H1 (cell line): ENCODE measurements at regions not wholly inside any gene's neighbourhood (a gene's known extent, or its start where the extent isn't known, plus 50 kb on each side); places are given as distances from the start of the nearest gene placed in this dataset.

ENCODE experiments used
- CTCF ChIA-PET: fragments of 300-600 bp; sonication (Branson Sonifier 250); formaldehyde crosslinking; loops from one replicate; lab custom pipeline; 2021; ENCODE audit not compliant: partially characterized antibody; lab: Charles Lee
- POLR2A ChIA-PET: fragments of 300-600 bp; sonication (Branson Sonifier 250); formaldehyde crosslinking; loops from one replicate; lab custom pipeline; 2021; ENCODE audit warnings: inconsistent platforms; ENCODE audit not compliant: partially characterized antibody; lab: Charles Lee
- DNase-seq, 2 experiments: peaks; one replicate each; pipeline versions ENCODE4 v3.0.0 to v3.0.0-alpha.2; 2010 to 2022; ENCODE audit warnings: low spot score in 2 of 2, low read depth in 1 of 2, mixed read lengths in 1 of 2
- FAIRE-seq: peaks from 2 replicates; lab custom pipeline; 2011; peaks lifted over from hg19 to GRCh38; lab: Jason Lieb, UNC
- H2AFZ ChIP-seq: 2 replicates; pipeline ENCODE4 v1.8.1; 2012; ENCODE audit warnings: low read length, inconsistent platforms
- H2AK5ac ChIP-seq: 2 replicates; pipeline ENCODE4 v1.6.1; 2013; ENCODE audit warnings: low read depth, low read length
- H2BK120ac ChIP-seq: replicated peaks from 2 replicates; pipeline ENCODE3; 2013; ENCODE audit warnings: low read depth, low read length, inconsistent platforms
- H2BK12ac ChIP-seq: 2 replicates; pipeline ENCODE4 v1.6.1; 2013; ENCODE audit warnings: low read depth, low read length
- H2BK15ac ChIP-seq: 2 replicates; pipeline ENCODE4 v1.6.1; 2013; ENCODE audit warnings: low read length
- H2BK20ac ChIP-seq: 2 replicates; pipeline ENCODE4 v1.6.1; 2013; ENCODE audit warnings: low read length
- H2BK5ac ChIP-seq: 2 replicates; pipeline ENCODE4 v1.6.1; 2013; ENCODE audit warnings: low read depth, low read length
- H3K14ac ChIP-seq: 2 replicates; pipeline ENCODE4 v1.6.1; 2013; ENCODE audit warnings: inconsistent platforms; ENCODE audit not compliant: insufficient read length
- H3K18ac ChIP-seq: 2 replicates; pipeline ENCODE4 v1.6.1; 2013; ENCODE audit warnings: low read length; ENCODE audit errors: extremely low read depth
- H3K23ac ChIP-seq: 2 replicates; pipeline ENCODE4 v1.6.1; 2013; ENCODE audit warnings: inconsistent platforms; ENCODE audit not compliant: insufficient read length
- H3K23me2 ChIP-seq: 2 replicates; pipeline ENCODE4 v1.6.1; 2013; ENCODE audit warnings: low read depth, low read length
- H3K27ac ChIP-seq: 2 replicates; pipeline ENCODE4 v1.6.1; 2011; ENCODE audit warnings: low read depth, low read length, inconsistent platforms
- H3K27me3 ChIP-seq, 4 experiments: replicated peaks in 1 of 4; 1 replicate in 1 of 4; 2 replicates in 3 of 4; pipeline versions ENCODE4 v1.6.1 to v1.8.1; 2011 to 2013; ENCODE audit warnings: low read length in 3 of 4, mild to moderate bottlenecking in 3 of 4, inconsistent platforms in 2 of 4, mixed read lengths in 2 of 4, moderate library complexity in 1 of 4; ENCODE audit not compliant: control insufficient read depth in 3 of 4, insufficient read depth in 3 of 4; ENCODE audit errors: extremely low read depth in 1 of 4
- H3K36me3 ChIP-seq, 4 experiments: 2 replicates each; pipeline versions ENCODE4 v1.6.1 to v1.8.1; 2011 to 2013; ENCODE audit warnings: mild to moderate bottlenecking in 4 of 4, low read length in 3 of 4, moderate library complexity in 2 of 4, control low read depth in 1 of 4, inconsistent platforms in 1 of 4; ENCODE audit not compliant: insufficient read depth in 4 of 4, control insufficient read depth in 2 of 4
- H3K4ac ChIP-seq: replicated peaks from 2 replicates; pipeline ENCODE3; 2013; ENCODE audit warnings: low read length, low read depth, mixed read lengths, inconsistent platforms; ENCODE audit not compliant: insufficient read length
- H3K4me1 ChIP-seq, 4 experiments: replicated peaks in 1 of 4; 1 replicate in 1 of 4; 2 replicates in 3 of 4; pipeline versions ENCODE4 v1.6.1 to v1.8.1; 2011 to 2013; ENCODE audit warnings: low read length in 3 of 4, inconsistent platforms in 2 of 4, mixed read lengths in 1 of 4; ENCODE audit not compliant: insufficient read depth in 4 of 4, control insufficient read depth in 3 of 4
- H3K4me2 ChIP-seq, 2 experiments: 2 replicates each; pipeline versions ENCODE4 v1.6.1 to v1.8.1; 2011 to 2013; ENCODE audit warnings: low read depth in 2 of 2, low read length in 2 of 2, control low read depth in 1 of 2, inconsistent platforms in 1 of 2, mild to moderate bottlenecking in 1 of 2; ENCODE audit not compliant: insufficient read depth in 1 of 2
- H3K4me3 ChIP-seq, 4 experiments: fragments of 200-600, 300-600 bp in 1 of 4; sonication (generic), shearing (Covaris generic), sonication (Bioruptor Twin) in 1 of 4; 2 replicates each; pipeline versions ENCODE4 v1.5.1 to v1.8.1; 2011 to 2016; ENCODE audit warnings: low read length in 4 of 4, low read depth in 3 of 4, control low read depth in 2 of 4, inconsistent platforms in 2 of 4, mild to moderate bottlenecking in 2 of 4, mixed read lengths in 1 of 4, moderate library complexity in 1 of 4; ENCODE audit not compliant: insufficient read depth in 2 of 4; ENCODE audit errors: extremely low read depth in 1 of 4
- H3K56ac ChIP-seq: replicated peaks from 2 replicates; pipeline ENCODE3; 2013; ENCODE audit warnings: low read depth, mild to moderate bottlenecking, mixed read lengths, low read length, inconsistent platforms; ENCODE audit not compliant: insufficient read length
- H3K79me1 ChIP-seq: 2 replicates; pipeline ENCODE4 v1.6.1; 2013; ENCODE audit warnings: low read depth, low read length, control low read depth
- H3K79me2 ChIP-seq, 2 experiments: 2 replicates each; pipeline versions ENCODE4 v1.6.1 to v1.8.1; 2012 to 2013; ENCODE audit warnings: low read length in 2 of 2, mild to moderate bottlenecking in 2 of 2, inconsistent platforms in 1 of 2; ENCODE audit not compliant: insufficient read depth in 2 of 2, control insufficient read depth in 1 of 2
- H3K9ac ChIP-seq, 4 experiments: replicated peaks in 1 of 4; 1 replicate in 1 of 4; 2 replicates in 3 of 4; pipeline versions ENCODE4 v1.6.1 to v1.8.1; 2011 to 2013; ENCODE audit warnings: low read depth in 3 of 4, low read length in 3 of 4, control low read depth in 2 of 4, mild to moderate bottlenecking in 2 of 4, moderate library complexity in 2 of 4, inconsistent platforms in 1 of 4; ENCODE audit errors: extremely low read depth in 1 of 4
- H3K9me3 ChIP-seq, 2 experiments: 2 replicates each; pipeline versions ENCODE4 v1.6.1 to v1.8.1; 2012 to 2013; ENCODE audit warnings: mild to moderate bottlenecking in 2 of 2, moderate library complexity in 2 of 2, control low read depth in 1 of 2, inconsistent platforms in 1 of 2, low read depth in 1 of 2, low read length in 1 of 2, mixed read lengths in 1 of 2; ENCODE audit not compliant: insufficient read depth in 2 of 2
- H4K20me1 ChIP-seq, 2 experiments: replicated peaks in 1 of 2; 2 replicates each; pipeline versions ENCODE3 to v1.8.1; 2011 to 2013; ENCODE audit warnings: inconsistent platforms in 2 of 2, low read length in 2 of 2, mild to moderate bottlenecking in 1 of 2; ENCODE audit not compliant: insufficient read depth in 2 of 2, control insufficient read depth in 1 of 2
- H4K5ac ChIP-seq: 2 replicates; pipeline ENCODE4 v1.6.1; 2013; ENCODE audit warnings: low read length, low read depth, mixed read lengths, inconsistent platforms; ENCODE audit not compliant: insufficient read length
- H4K8ac ChIP-seq: 2 replicates; pipeline ENCODE4 v1.8.0; 2013; ENCODE audit warnings: mild to moderate bottlenecking, moderate library complexity, low read length, inconsistent platforms; ENCODE audit not compliant: insufficient read depth; ENCODE audit errors: extremely low read depth
- H4K91ac ChIP-seq: replicated peaks from 2 replicates; pipeline ENCODE3; 2013; ENCODE audit warnings: low read length, mixed read lengths, inconsistent platforms; ENCODE audit not compliant: insufficient read length
- CREB1 ChIP-seq: IDR thresholded peaks from 2 replicates; pipeline ENCODE4 v1.6.1; 2012; ENCODE audit warnings: inconsistent platforms
- EP300 ChIP-seq, 2 experiments: IDR thresholded peaks; 1 replicate in 1 of 2; 2 replicates in 1 of 2; pipeline ENCODE4 v1.6.1; 2011 to 2012; ENCODE audit warnings: low read depth in 2 of 2, low read length in 2 of 2, mild to moderate bottlenecking in 2 of 2, borderline replicate concordance in 1 of 2, inconsistent platforms in 1 of 2, moderate library complexity in 1 of 2
- EZH2 ChIP-seq: fragments of 200-600 bp; sonication (generic); IDR thresholded peaks from 2 replicates; pipeline ENCODE4 v1.7.1; 2012; ENCODE audit warnings: low read depth, mild to moderate bottlenecking, moderate library complexity, low read length, inconsistent platforms; ENCODE audit not compliant: severe bottlenecking
- KDM5A ChIP-seq: fragments of 200-600 bp; IDR thresholded peaks from 2 replicates; pipeline ENCODE4 v1.7.1; 2012; ENCODE audit warnings: mild to moderate bottlenecking, low read length, inconsistent platforms, mixed read lengths
- NRF1 ChIP-seq: IDR thresholded peaks from 2 replicates; pipeline ENCODE4 v1.6.1; 2011; ENCODE audit warnings: mild to moderate bottlenecking, low read depth, low read length, improper control_type of control experiment
- PHF8 ChIP-seq: fragments of 200-600 bp; sonication (generic); conservative IDR thresholded peaks from 2 replicates; pipeline ENCODE4 v1.7.1; 2012; ENCODE audit warnings: low read depth, mild to moderate bottlenecking, inconsistent platforms, low read length, moderate library complexity
- POLR2AphosphoS5 ChIP-seq: IDR thresholded peaks from 2 replicates; pipeline ENCODE4 v1.6.1; 2011; ENCODE audit warnings: low read depth, low read length
- RFX5 ChIP-seq: IDR thresholded peaks from 2 replicates; pipeline ENCODE4 v1.6.1; 2011; ENCODE audit warnings: low read depth, low read length, improper control_type of control experiment, borderline replicate concordance
- RNF2 ChIP-seq: fragments of 200-900, 300-1000 bp; sonication (generic); IDR thresholded peaks from 2 replicates; pipeline ENCODE4 v1.7.1; 2016; ENCODE audit warnings: borderline replicate concordance, low read depth, mild to moderate bottlenecking, antibody characterized with exemption, low read length; ENCODE audit not compliant: poor library complexity, severe bottlenecking; ENCODE audit errors: missing control alignments
- SAP30 ChIP-seq: fragments of 300-600 bp; sonication (generic); IDR thresholded peaks from 2 replicates; pipeline ENCODE4 v1.7.1; 2012; ENCODE audit warnings: low read length, moderate library complexity, mild to moderate bottlenecking, inconsistent platforms; ENCODE audit not compliant: insufficient read depth, insufficient replicate concordance
- SP1 ChIP-seq: IDR thresholded peaks from 2 replicates; pipeline ENCODE4 v1.6.1; 2011; ENCODE audit warnings: low read depth, low read length
- WGBS, 2 experiments: shearing (Covaris generic) in 1 of 2; methylation state at CpG; one replicate each; pipeline versions ENCODE4 v1.1.6 to v1.1.7; 2013 to 2015; ENCODE audit warnings: low lambda C conversion rate in 2 of 2, mixed read lengths in 2 of 2, inconsistent platforms in 1 of 2, low coverage in 1 of 2, missing lambda C conversion rate in 1 of 2; ENCODE audit not compliant: insufficient replicate concordance in 2 of 2, insufficient coverage in 1 of 2, insufficient read length in 1 of 2; ENCODE audit errors: extremely low coverage in 1 of 2, missing lambda C conversion rate in 1 of 2; 5-methylcytosine and 5-hydroxymethylcytosine counted together
- TF ChIP-seq, protein P1 (sequence below): IDR thresholded peaks from 2 replicates; pipeline ENCODE4 v1.6.1; 2012; ENCODE audit warnings: low read length, inconsistent platforms

DNA sequence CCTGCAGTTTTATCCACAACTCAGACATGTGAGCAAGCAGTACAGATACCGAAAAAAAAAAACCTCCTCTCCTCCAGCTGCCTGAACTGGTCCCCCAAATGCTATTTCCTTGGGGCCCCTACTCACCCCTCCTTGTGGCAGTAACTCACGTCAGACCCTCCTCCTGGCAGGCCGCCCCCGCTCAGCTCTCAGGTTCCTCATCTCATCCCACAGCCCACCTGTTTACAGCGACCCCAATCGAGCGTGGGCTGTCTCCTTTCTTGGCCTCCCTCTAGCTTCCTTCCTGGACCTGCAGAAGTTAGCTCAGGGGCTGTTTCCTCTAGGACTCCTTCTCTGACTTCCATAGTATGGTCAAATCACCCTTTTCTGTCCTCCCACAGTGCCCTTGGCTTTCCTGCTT lies 455.3 kb downstream of the BCL11B start:
- H3K4me2 ChIP-seq = no peak overlapping the region
- DNase-seq (no peak), FAIRE-seq (no peak)
- no peaks in the 10 kb centered on the region for H3K79me1 ChIP-seq
- no peak overlapping the region for H3K9ac ChIP-seq
- no peak overlapping the region for H4K5ac ChIP-seq
- ChIA-PET CTCF (interaction anchor here (1.8 kb wide), 1 partner anchor 450 kb away, joined by 5 read pairs; no protein-coding TSS in a partner anchor), POLR2A (no interaction called here)
- no peaks in the 10 kb centered on the region; a peak in 1 of 7 replicates for H3K27me3 ChIP-seq
- no peaks in the 10 kb centered on the region for H3K23me2 ChIP-seq
- H3K4me3 ChIP-seq = no peak overlapping the region
- no peak overlapping the region for H4K8ac ChIP-seq
- H2BK15ac ChIP-seq = peak overlapping the region; percentile 1; the same call in 1 of the 2 replicates
- no peaks in the 10 kb centered on the region for H3K36me3 ChIP-seq
- H3K27ac ChIP-seq = no peak overlapping the region
- H2AFZ ChIP-seq = no peak overlapping the region
- H2BK120ac ChIP-seq = no peak overlapping the region
- no peaks in the 10 kb centered on the region for H3K79me2 ChIP-seq
- no peak overlapping the region for H3K23ac ChIP-seq
- H3K18ac ChIP-seq = no peak overlapping the region
- no peaks in the 10 kb centered on the region for H4K20me1 ChIP-seq
- WGBS, 2 experiments = 74% methylated on average over 6 of the region's 7 CpGs; no CpG with 5 or more reads in 1 of the 2 experiments
- H3K9me3 ChIP-seq = no peaks in the 10 kb centered on the region
- 0 out of 2 replicates have a peak overlapping the region, but pooled peaks have one; percentile 76 for H2BK5ac ChIP-seq
- H3K4me1 ChIP-seq = peaks cover 0 to 21% (median 19%) of the 10 kb centered on the region in 4 experiments
- H4K91ac ChIP-seq = peak overlapping the region; percentile 5
- no peak overlapping the region for H3K4ac ChIP-seq
- no peak overlapping the region for H2AK5ac ChIP-seq
- no peak overlapping the region for H3K56ac ChIP-seq
- no peak overlapping the region for H3K14ac ChIP-seq
- H2BK20ac ChIP-seq = peak overlapping the region; percentile 99; the same call in 1 of the 2 replicates
- peak overlapping the region; percentile 97 for H2BK12ac ChIP-seq
- TF ChIP-seq, protein P1, sequence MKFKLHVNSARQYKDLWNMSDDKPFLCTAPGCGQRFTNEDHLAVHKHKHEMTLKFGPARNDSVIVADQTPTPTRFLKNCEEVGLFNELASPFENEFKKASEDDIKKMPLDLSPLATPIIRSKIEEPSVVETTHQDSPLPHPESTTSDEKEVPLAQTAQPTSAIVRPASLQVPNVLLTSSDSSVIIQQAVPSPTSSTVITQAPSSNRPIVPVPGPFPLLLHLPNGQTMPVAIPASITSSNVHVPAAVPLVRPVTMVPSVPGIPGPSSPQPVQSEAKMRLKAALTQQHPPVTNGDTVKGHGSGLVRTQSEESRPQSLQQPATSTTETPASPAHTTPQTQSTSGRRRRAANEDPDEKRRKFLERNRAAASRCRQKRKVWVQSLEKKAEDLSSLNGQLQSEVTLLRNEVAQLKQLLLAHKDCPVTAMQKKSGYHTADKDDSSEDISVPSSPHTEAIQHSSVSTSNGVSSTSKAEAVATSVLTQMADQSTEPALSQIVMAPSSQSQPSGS = no peak
- TF ChIP-seq RFX5 = no peak
- no peak for TF ChIP-seq EP300 (IDR thresholded peaks at IDR 0.05; ENCODE audit: borderline replicate concordance in 1 of 2, low read depth in 2 of 2, low read length in 2 of 2)
- no peak for TF ChIP-seq NRF1
- no peak for TF ChIP-seq RNF2
- no peak for TF ChIP-seq POLR2AphosphoS5
- no peak for TF ChIP-seq CREB1
- no peak for TF ChIP-seq SP1
- TF ChIP-seq SAP30 = no peak
- no peak for TF ChIP-seq KDM5A
- TF ChIP-seq PHF8 = no peak
- no peak for TF ChIP-seq EZH2
